GM12801 (cell line): ENCODE measurements at regions not wholly inside any gene's neighbourhood (a gene's known extent, or its start where the extent isn't known, plus 50 kb on each side); places are given as distances from the start of the nearest gene placed in this dataset.

ENCODE experiments used
- TF ChIP-seq, protein P1 (sequence below): IDR thresholded peaks from one replicate; pipeline ENCODE4 v1.5.1; 2011; ENCODE audit warnings: control low read depth; ENCODE audit not compliant: insufficient read length; ENCODE audit errors: extremely low read depth

DNA sequence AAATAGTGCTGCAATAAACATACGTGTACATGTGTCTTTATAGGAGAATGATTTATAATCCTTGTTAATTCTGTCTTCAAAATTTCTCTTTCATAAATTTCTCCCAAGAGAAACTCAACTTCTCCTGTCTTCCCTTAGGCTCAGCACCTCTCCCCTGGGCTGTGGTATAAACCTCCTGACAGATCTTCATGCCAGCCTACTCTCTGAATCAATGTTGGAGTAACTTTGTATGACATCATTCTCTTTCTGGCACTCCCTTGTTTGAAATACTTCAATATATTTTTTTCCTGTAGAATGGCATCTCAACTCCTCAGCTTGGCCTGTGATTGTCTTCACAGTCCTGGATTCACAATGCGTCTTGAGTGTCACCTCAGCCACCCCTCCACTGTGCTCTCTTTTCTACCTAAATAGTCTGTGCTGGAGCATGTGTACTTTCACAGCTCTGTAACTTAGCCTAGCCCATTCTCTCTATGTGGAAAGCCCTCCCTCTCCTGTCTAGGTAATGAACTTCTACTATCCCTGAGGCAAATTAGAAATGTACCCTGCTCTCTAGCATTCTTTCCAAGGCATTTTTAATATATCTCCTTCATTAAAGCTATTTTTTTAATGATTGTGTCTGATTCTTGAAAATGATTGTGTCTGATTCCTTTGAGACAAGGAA is 649.9 kb upstream of the FANCL start:
- TF ChIP-seq, protein P1, sequence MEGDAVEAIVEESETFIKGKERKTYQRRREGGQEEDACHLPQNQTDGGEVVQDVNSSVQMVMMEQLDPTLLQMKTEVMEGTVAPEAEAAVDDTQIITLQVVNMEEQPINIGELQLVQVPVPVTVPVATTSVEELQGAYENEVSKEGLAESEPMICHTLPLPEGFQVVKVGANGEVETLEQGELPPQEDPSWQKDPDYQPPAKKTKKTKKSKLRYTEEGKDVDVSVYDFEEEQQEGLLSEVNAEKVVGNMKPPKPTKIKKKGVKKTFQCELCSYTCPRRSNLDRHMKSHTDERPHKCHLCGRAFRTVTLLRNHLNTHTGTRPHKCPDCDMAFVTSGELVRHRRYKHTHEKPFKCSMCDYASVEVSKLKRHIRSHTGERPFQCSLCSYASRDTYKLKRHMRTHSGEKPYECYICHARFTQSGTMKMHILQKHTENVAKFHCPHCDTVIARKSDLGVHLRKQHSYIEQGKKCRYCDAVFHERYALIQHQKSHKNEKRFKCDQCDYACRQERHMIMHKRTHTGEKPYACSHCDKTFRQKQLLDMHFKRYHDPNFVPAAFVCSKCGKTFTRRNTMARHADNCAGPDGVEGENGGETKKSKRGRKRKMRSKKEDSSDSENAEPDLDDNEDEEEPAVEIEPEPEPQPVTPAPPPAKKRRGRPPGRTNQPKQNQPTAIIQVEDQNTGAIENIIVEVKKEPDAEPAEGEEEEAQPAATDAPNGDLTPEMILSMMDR = no peak

DNA sequence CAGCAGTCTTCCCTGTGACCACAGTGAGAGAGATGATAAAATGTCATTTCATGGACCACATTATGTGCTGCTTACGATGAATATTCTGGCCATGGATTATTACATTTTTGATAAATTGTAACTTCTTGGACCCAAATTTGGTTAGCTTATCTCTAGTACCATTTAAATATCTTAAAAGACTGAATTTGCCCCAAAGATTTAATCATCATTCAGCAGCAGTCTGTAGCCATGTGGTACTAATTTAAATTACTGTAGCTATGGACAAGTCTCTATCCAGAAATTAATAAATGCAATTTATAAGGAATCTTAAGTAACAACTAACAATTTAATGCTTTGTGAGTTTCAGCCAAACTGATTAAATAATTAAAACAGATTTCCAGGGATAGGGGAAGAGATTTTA is 644.9 kb upstream of the FANCL start:
- TF ChIP-seq, protein P1 = no peak

DNA sequence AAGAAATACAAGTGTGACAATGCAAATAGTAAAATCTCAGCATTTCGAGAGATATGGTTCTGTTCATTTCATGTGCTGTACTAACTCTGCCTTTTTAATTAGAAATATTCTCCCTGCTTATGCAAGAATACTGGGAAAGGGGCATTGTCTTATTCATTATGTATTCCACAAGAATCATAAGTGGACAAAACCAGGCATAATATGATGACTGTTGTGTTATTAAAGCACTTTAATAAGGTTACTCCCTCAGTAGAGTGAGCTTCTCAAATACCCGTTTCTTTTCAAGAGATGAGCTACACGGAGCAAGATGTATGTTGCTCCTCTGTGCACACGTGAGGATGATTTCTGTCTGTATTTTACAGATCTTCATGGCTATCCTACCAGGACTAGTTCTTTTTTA is 638.7 kb upstream of the FANCL start:
- TF ChIP-seq, protein P1 = no peak

DNA sequence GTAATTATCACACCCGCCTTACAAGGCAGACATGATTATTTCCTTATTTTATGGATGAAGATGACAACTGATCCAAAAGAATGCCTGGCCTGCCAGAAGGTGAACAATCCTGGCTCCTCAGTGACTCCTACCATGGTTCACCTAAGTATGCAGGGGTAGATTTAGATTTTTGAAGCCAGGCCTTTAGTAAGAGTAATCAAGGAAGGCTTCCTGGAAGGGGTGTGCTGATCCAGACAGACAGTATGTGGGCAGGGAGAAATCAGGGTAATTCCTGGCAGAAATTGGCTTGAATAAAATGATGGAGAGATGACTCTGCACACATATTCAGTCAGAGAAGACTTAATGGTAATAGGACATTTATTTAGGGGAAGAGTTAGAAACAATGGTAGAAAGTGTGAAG is 637.7 kb upstream of the FANCL start:
- TF ChIP-seq, protein P1 = no peak

DNA sequence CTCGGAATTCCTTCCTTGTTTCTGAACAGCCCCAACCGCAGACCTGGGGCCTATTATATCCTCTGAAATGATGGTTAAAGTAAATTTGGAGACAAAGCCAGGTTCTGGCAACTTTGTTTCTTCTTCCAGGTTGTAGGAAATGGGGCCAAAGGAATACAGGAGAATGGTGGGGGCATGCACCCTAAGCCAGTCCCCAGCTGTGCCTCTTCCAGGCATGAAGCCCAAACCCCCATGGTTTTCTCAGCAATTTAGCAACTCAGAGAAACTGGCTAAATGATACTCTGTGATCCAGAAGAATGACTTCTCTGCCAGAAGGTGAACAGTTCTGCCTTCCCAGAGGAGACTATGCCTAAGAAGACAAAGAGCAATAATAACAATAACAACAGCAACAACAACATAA is 635.0 kb upstream of the FANCL start:
- TF ChIP-seq, protein P1 = no peak

DNA sequence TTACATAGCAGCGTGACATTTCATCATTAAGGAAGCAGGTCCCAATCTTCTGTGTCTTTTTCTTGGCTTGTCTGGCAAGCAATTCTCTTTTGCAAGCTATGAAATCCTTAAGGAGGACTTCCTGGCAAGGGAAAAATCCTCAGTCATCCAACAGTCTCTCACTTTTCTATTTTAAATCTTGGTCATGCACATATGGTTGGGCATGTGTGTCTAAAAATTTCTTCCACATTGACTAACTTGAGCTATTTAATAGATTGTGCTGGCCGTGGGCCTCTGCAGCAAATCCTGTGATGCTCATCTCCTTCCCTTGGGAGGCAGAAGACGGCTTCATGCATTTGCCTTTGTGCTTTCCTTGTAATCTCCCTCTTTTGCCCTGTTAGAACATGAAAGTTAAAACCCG is 634.3 kb upstream of the FANCL start:
- TF ChIP-seq, protein P1 = no peak

DNA sequence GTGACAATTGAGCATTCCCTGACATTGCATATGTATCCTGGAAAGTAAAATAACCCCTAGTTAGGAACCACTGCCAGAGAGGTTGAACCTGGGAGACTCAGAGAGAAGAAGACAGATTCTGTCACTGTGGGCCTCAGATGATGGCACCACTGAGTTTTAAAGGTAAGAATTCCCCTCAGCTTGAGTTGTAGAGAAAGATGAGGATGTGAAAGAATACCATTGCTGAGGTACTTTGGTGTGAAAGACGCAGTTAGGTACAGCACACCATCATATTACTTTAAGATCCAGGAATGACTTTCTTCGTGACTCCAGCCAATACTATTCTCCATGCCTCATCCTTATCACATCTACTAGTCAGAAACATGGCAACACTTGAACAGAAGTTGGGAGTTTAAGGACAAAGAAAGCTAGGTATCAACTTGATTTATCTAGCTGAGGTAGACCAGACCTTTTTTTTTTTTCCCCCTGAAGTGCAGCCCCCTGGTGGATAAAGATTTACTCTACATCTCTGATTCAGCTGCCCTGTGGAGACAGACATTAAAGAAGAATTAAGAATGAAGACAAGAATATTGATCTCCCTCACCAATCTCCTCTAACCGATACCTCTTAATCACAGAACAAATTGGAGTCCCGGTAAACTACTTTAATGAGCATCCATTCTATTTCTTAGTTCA is 630.5 kb upstream of the FANCL start:
- TF ChIP-seq, protein P1 = no peak
